Neural cell (in vitro differentiated cells): ENCODE measurements at regions not wholly inside any gene's neighbourhood (a gene's known extent, or its start where the extent isn't known, plus 50 kb on each side); places are given as distances from the start of the nearest gene placed in this dataset.
"Not testable (repeated sequence)": the region's sequence is repeated elsewhere in the genome, so short reads cannot be mapped to it uniquely, and the experiment has no call there.

ENCODE experiments used
- EP300 ChIP-seq: fragments of 450-650 bp; conservative IDR thresholded peaks from 2 replicates; pipeline ENCODE4 v1.6.1; 2014; ENCODE audit warnings: antibody characterized with exemption, mild to moderate bottlenecking, moderate library complexity; ENCODE audit not compliant: poor library complexity, severe bottlenecking
- EZH2 ChIP-seq: fragments of 200-600, 300-800 bp; shearing (Covaris generic), sonication (generic); IDR thresholded peaks from 2 replicates; pipeline ENCODE4 v1.6.1; 2014; ENCODE audit warnings: antibody characterized with exemption, low read length, borderline replicate concordance, mild to moderate bottlenecking; ENCODE audit not compliant: insufficient read depth, poor library complexity, severe bottlenecking
- MXI1 ChIP-seq: fragments of 450-650 bp; conservative IDR thresholded peaks from 2 replicates; pipeline ENCODE4 v1.6.1; 2014; ENCODE audit warnings: antibody characterized with exemption, mild to moderate bottlenecking; ENCODE audit not compliant: poor library complexity, severe bottlenecking
- POLR2AphosphoS5 ChIP-seq: IDR thresholded peaks from 2 replicates; pipeline ENCODE4 v1.6.1; 2012
- RAD21 ChIP-seq: fragments of 450-650 bp; conservative IDR thresholded peaks from 2 replicates; pipeline ENCODE4 v1.6.1; 2014; ENCODE audit warnings: antibody characterized with exemption, mild to moderate bottlenecking, moderate library complexity
- SMC3 ChIP-seq: fragments of 450-650 bp; conservative IDR thresholded peaks from 2 replicates; pipeline ENCODE4 v1.6.1; 2014; ENCODE audit warnings: antibody characterized with exemption, mild to moderate bottlenecking, moderate library complexity; ENCODE audit not compliant: poor library complexity
- TAF1 ChIP-seq: IDR thresholded peaks from 2 replicates; pipeline ENCODE4 v1.6.1; 2012; ENCODE audit warnings: low read depth
- TF ChIP-seq, protein P1 (sequence below): fragments of 450-650 bp; IDR thresholded peaks from 2 replicates; pipeline ENCODE4 v1.5.1; 2014; ENCODE audit warnings: antibody characterized with exemption, mild to moderate bottlenecking, moderate library complexity; ENCODE audit not compliant: poor library complexity, severe bottlenecking
- TF ChIP-seq, protein P2 (sequence below): IDR thresholded peaks from 2 replicates; pipeline ENCODE4 v1.6.1; 2012; ENCODE audit warnings: borderline replicate concordance

DNA sequence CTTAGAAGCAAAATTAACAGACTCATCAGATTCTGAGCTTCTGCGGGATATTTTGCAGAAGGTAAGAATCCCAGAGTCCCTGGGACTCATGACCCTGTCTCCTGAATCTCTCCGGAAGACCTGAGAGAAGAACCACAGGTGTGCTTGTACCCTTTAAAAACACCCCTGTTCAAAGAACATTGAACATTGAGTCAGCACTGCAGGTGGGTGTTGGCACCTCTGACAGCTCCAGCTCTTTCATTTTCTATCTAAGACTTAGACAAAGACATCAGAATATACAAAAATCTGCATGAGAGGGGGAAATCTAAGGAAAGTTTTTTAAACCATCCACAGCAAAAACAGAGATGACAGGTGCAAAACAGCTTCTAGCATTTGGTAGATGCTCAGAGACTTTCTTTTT, 50.1 kb upstream of the ROPN1B start:
- TF ChIP-seq, protein P1, sequence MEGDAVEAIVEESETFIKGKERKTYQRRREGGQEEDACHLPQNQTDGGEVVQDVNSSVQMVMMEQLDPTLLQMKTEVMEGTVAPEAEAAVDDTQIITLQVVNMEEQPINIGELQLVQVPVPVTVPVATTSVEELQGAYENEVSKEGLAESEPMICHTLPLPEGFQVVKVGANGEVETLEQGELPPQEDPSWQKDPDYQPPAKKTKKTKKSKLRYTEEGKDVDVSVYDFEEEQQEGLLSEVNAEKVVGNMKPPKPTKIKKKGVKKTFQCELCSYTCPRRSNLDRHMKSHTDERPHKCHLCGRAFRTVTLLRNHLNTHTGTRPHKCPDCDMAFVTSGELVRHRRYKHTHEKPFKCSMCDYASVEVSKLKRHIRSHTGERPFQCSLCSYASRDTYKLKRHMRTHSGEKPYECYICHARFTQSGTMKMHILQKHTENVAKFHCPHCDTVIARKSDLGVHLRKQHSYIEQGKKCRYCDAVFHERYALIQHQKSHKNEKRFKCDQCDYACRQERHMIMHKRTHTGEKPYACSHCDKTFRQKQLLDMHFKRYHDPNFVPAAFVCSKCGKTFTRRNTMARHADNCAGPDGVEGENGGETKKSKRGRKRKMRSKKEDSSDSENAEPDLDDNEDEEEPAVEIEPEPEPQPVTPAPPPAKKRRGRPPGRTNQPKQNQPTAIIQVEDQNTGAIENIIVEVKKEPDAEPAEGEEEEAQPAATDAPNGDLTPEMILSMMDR = not testable (repeated sequence)
- not testable (repeated sequence) for TF ChIP-seq POLR2AphosphoS5, EP300, EZH2, RAD21, MXI1, TAF1, SMC3
- TF ChIP-seq, protein P2, sequence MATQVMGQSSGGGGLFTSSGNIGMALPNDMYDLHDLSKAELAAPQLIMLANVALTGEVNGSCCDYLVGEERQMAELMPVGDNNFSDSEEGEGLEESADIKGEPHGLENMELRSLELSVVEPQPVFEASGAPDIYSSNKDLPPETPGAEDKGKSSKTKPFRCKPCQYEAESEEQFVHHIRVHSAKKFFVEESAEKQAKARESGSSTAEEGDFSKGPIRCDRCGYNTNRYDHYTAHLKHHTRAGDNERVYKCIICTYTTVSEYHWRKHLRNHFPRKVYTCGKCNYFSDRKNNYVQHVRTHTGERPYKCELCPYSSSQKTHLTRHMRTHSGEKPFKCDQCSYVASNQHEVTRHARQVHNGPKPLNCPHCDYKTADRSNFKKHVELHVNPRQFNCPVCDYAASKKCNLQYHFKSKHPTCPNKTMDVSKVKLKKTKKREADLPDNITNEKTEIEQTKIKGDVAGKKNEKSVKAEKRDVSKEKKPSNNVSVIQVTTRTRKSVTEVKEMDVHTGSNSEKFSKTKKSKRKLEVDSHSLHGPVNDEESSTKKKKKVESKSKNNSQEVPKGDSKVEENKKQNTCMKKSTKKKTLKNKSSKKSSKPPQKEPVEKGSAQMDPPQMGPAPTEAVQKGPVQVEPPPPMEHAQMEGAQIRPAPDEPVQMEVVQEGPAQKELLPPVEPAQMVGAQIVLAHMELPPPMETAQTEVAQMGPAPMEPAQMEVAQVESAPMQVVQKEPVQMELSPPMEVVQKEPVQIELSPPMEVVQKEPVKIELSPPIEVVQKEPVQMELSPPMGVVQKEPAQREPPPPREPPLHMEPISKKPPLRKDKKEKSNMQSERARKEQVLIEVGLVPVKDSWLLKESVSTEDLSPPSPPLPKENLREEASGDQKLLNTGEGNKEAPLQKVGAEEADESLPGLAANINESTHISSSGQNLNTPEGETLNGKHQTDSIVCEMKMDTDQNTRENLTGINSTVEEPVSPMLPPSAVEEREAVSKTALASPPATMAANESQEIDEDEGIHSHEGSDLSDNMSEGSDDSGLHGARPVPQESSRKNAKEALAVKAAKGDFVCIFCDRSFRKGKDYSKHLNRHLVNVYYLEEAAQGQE = not testable (repeated sequence)
